PC-3 (cell line): ENCODE measurements at regions not wholly inside any gene's neighbourhood (a gene's known extent, or its start where the extent isn't known, plus 50 kb on each side); places are given as distances from the start of the nearest gene placed in this dataset.
"Not testable (repeated sequence)": the region's sequence is repeated elsewhere in the genome, so short reads cannot be mapped to it uniquely, and the experiment has no call there.

Experiments used
- ATAC-seq: fragments of 200-7000 bp; cut with Tn5 transposase; 2 replicates; pipeline ENCODE4 v1.9.1; 2020; ENCODE audit warnings: mild to moderate bottlenecking, moderate library complexity
- BruUV-seq: library from RNA; stranded (reverse); fragments of 400-500 nt; replicated peaks from 2 replicates; lab custom pipeline; 2021; lab: Mats Ljungman, UMichigan
- CTCF ChIA-PET: fragments of 300-600 bp; sonication (Branson Sonifier 250); formaldehyde crosslinking; loops from one replicate; lab custom pipeline; 2022; ENCODE audit warnings: antibody characterized with exemption; lab: Charles Lee
- POLR2A ChIA-PET: fragments of 300-600 bp; sonication (Branson Sonifier 250); formaldehyde crosslinking; loops from one replicate; lab custom pipeline; 2022; ENCODE audit warnings: antibody characterized with exemption; ENCODE audit not compliant: unreplicated experiment; lab: Charles Lee
- DNase-seq: peaks from one replicate; pipeline ENCODE4 v3.0.0-alpha.2; 2015
- H2AFZ ChIP-seq: fragments of 300-600 bp; sonication (generic); 2 replicates; pipeline ENCODE4 v1.6.0; 2016; ENCODE audit warnings: antibody characterized with exemption, low read length
- H3F3A ChIP-seq: fragments of 300-600 bp; sonication (generic); one replicate; pipeline ENCODE4 v1.6.0; 2017; ENCODE audit warnings: antibody characterized with exemption, low read length, control low read depth, mild to moderate bottlenecking; ENCODE audit not compliant: unreplicated experiment
- H3K27ac ChIP-seq: fragments of 300-600 bp; sonication (generic); 2 replicates; pipeline ENCODE4 v1.5.1; 2016; ENCODE audit warnings: mild to moderate bottlenecking, low read length
- H3K27me3 ChIP-seq: fragments of 300-600 bp; sonication (generic); 2 replicates; pipeline ENCODE4 v1.6.1; 2016; ENCODE audit warnings: low read length, mixed read lengths
- H3K36me3 ChIP-seq: fragments of 300-600 bp; sonication (generic); 2 replicates; pipeline ENCODE4 v1.6.1; 2016; ENCODE audit warnings: low read depth, mixed run types, low read length, mixed read lengths
- H3K4me1 ChIP-seq: fragments of 300-600 bp; sonication (generic); 2 replicates; pipeline ENCODE4 v1.5.1; 2016; ENCODE audit warnings: low read length; ENCODE audit not compliant: insufficient read depth
- H3K4me2 ChIP-seq: fragments of 300-600 bp; sonication (generic); 2 replicates; pipeline ENCODE4 v1.6.0; 2016; ENCODE audit warnings: low read length
- H3K4me3 ChIP-seq: fragments of 300-600 bp; sonication (generic); 2 replicates; pipeline ENCODE4 v1.5.1; 2016; ENCODE audit warnings: mild to moderate bottlenecking, low read length, mixed read lengths
- H3K79me2 ChIP-seq: fragments of 300-600 bp; sonication (generic); 2 replicates; pipeline ENCODE4 v1.6.1; 2017; ENCODE audit warnings: low read length, mixed read lengths
- H3K9ac ChIP-seq: fragments of 300-600 bp; sonication (generic); 2 replicates; pipeline ENCODE4 v1.6.0; 2016; ENCODE audit warnings: mild to moderate bottlenecking, low read length
- H3K9me2 ChIP-seq: fragments of 300-600 bp; sonication (generic); replicated peaks from 2 replicates; pipeline ENCODE4 v1.6.1; 2016; ENCODE audit warnings: mixed run types, low read length, mixed read lengths
- H3K9me3 ChIP-seq: fragments of 300-600 bp; sonication (generic); 2 replicates; pipeline ENCODE4 v1.6.1; 2016; ENCODE audit warnings: low read length, mixed read lengths
- H4K20me1 ChIP-seq: fragments of 300-600 bp; sonication (generic); 2 replicates; pipeline ENCODE4 v1.6.1; 2016; ENCODE audit warnings: low read length, mixed read lengths
- EZH2 ChIP-seq: fragments of 300-600 bp; sonication (generic); IDR thresholded peaks from one replicate; pipeline ENCODE4 v1.6.1; 2017; ENCODE audit warnings: antibody characterized with exemption, mild to moderate bottlenecking, low read length; ENCODE audit not compliant: unreplicated experiment
- EZH2phosphoT487 ChIP-seq: fragments of 300-600 bp; sonication (generic); IDR thresholded peaks from 2 replicates; pipeline ENCODE4 v1.6.1; 2018; ENCODE audit warnings: mild to moderate bottlenecking, antibody characterized with exemption, low read length, borderline replicate concordance
- intact Hi-C: fragments of 100-400 bp; cut with micrococcal nuclease; formaldehyde crosslinking; loops from 2 replicates; pipeline ENCODE4 v1.9.0; 2023
- TF ChIP-seq, protein P1 (sequence below): fragments of 300-600 bp; sonication (generic); conservative IDR thresholded peaks from 2 replicates; pipeline ENCODE4 v1.5.1; 2017; ENCODE audit warnings: antibody characterized with exemption, low read depth, mild to moderate bottlenecking, low read length

DNA sequence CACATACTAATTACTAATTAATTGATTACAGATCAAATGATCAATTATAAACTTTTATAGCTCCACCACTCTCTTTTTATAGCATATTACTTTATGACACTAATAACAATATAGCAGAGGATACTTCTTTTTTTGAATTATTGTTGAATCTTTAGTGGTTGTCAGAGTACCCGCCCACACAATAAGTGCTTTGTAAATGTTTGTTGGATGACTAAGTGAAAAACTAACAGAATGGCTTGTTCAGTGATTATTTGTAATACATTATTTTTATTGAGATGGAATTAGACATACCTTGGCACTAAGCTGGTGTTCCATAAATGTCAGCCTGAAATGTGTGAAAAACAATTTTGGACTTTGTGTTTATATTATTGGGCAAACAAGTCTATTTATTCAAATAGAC, 670.5 kb upstream of the ATXN7L3B start:
- Histone ChIP-seq H4K20me1 (no peaks in the 10 kb centered on the region), H3K27ac (no peak overlapping the region), H3K4me2 (0 out of 2 replicates have a peak overlapping the region, but pooled peaks have one; percentile 14), H3K27me3 (no peaks in the 10 kb centered on the region), H3K4me1 (peaks cover 17% of the 10 kb centered on the region), H3K4me3 (no peak overlapping the region), H3K79me2 (no peaks in the 10 kb centered on the region), H2AFZ (no peak overlapping the region), H3K9me3 (no peaks in the 10 kb centered on the region), H3K9ac (no peak overlapping the region), H3K36me3 (no peaks in the 10 kb centered on the region), H3K9me2 (no peaks in the 10 kb centered on the region), H3F3A (no peaks in the 10 kb centered on the region)
- TF ChIP-seq EZH2 (no peak), EZH2phosphoT487 (no peak)
- TF ChIP-seq, protein P1, sequence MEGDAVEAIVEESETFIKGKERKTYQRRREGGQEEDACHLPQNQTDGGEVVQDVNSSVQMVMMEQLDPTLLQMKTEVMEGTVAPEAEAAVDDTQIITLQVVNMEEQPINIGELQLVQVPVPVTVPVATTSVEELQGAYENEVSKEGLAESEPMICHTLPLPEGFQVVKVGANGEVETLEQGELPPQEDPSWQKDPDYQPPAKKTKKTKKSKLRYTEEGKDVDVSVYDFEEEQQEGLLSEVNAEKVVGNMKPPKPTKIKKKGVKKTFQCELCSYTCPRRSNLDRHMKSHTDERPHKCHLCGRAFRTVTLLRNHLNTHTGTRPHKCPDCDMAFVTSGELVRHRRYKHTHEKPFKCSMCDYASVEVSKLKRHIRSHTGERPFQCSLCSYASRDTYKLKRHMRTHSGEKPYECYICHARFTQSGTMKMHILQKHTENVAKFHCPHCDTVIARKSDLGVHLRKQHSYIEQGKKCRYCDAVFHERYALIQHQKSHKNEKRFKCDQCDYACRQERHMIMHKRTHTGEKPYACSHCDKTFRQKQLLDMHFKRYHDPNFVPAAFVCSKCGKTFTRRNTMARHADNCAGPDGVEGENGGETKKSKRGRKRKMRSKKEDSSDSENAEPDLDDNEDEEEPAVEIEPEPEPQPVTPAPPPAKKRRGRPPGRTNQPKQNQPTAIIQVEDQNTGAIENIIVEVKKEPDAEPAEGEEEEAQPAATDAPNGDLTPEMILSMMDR = no peak
- DNase-seq (peak; percentile 68), ATAC-seq (peak; percentile 80)
- CTCF ChIA-PET = no interaction called here
- intact Hi-C loops = loop anchor here (10.0 kb wide), 1 partner anchor 322 kb away; no protein-coding TSS in a partner anchor
- no TSS peak for BruUV-seq
- POLR2A ChIA-PET = interaction anchor here (0.7 kb wide), 1 partner anchor 944 kb away, joined by 3 read pairs; no protein-coding TSS in a partner anchor

DNA sequence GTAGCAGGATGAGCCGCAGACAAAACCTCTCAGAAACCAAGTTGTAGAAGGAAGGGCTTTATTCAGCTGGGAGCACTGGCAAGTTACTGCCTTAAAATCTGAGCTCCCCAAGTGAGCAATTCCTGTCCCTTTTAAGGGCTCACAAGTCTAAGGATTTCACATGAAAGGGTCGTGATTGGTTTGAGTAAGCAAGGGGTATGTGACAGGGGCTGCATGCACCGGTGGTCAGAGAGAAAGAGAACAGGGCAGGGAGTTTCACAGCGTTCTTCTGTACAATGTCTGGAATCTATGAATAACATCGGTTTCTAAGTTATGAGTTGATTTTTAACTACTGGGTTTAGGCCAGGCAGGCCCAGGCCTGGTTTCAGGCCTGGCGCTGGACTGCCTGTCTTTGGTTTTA, 660.3 kb upstream of the ATXN7L3B start:
- H3K36me3 ChIP-seq, H3K79me2 ChIP-seq, ATAC-seq, H3K9me2 ChIP-seq, intact Hi-C loops, H3K9me3 ChIP-seq, CTCF ChIA-PET, H4K20me1 ChIP-seq, H3K4me3 ChIP-seq, H3K27me3 ChIP-seq, H2AFZ ChIP-seq, H3K4me2 ChIP-seq, H3K9ac ChIP-seq, H3K4me1 ChIP-seq, H3K27ac ChIP-seq, BruUV-seq, H3F3A ChIP-seq, POLR2A ChIA-PET, DNase-seq: not testable (repeated sequence)

DNA sequence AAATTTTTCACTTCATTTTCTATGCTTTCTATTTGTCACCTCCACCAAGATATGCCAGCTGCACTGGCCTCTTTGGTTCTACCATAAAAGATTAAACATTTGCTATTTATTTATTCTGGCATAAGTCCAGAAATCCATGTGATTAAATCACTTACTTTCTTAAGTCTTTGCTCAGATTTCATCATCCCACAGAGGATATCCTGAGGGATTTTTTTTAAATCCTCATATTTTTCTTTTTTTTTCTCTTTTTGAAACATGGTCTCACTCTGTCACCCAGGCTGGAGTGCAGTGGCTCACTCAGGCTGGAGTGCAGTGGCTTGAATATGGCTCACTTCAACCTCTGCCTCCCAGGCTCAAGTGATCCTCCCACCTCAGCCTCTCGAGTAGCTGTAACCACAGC, 645.4 kb upstream of the ATXN7L3B start:
- no peaks in the 10 kb centered on the region for H3K9me2 ChIP-seq
- ChIA-PET CTCF (no interaction called here), POLR2A (no interaction called here)
- H3K9me3 ChIP-seq = no peaks in the 10 kb centered on the region
- H2AFZ ChIP-seq = no peak overlapping the region
- BruUV-seq = no TSS peak
- no peaks in the 10 kb centered on the region for H3K79me2 ChIP-seq
- no peak for TF ChIP-seq EZH2phosphoT487
- TF ChIP-seq, protein P1 = no peak
- no peak for TF ChIP-seq EZH2
- no peaks in the 10 kb centered on the region for H3K27me3 ChIP-seq
- no peaks in the 10 kb centered on the region for H3K36me3 ChIP-seq
- intact Hi-C loops = no loop called here
- DNase-seq (peak; percentile 33), ATAC-seq (no peak)
- no peak overlapping the region for H3K27ac ChIP-seq
- H3K4me2 ChIP-seq = no peak overlapping the region
- no peak overlapping the region for H3K4me3 ChIP-seq
- H3K9ac ChIP-seq = no peak overlapping the region
- H4K20me1 ChIP-seq = no peaks in the 10 kb centered on the region
- no peaks in the 10 kb centered on the region for H3K4me1 ChIP-seq
- H3F3A ChIP-seq = no peaks in the 10 kb centered on the region
